Ascending aorta (tissue), 2 donors: ENCODE measurements at regions not wholly inside any gene's neighbourhood (a gene's known extent, or its start where the extent isn't known, plus 50 kb on each side); places are given as distances from the start of the nearest gene placed in this dataset.

Experiments
- DNase-seq, 2 donors: peaks; one replicate each; pipeline ENCODE4 v3.0.0-alpha.2; 2019; ENCODE audit warnings: low spot score in 2 of 2
- H3K27ac ChIP-seq, 2 donors: fragments of 200-600 bp; sonication (generic); one replicate each; pipeline ENCODE4 v1.5.1; 2016 to 2017; ENCODE audit warnings: mild to moderate bottlenecking in 1 of 2
- H3K27me3 ChIP-seq: fragments of 200-600 bp; sonication (generic); one replicate; pipeline ENCODE4 v1.5.1; 2017
- H3K36me3 ChIP-seq, 2 donors: fragments of 200-600 bp; sonication (generic); one replicate each; pipeline ENCODE4 v1.5.1; 2016
- H3K4me1 ChIP-seq, 2 donors: fragments of 200-600 bp; sonication (generic); one replicate each; pipeline ENCODE4 v1.5.1; 2016 to 2017; ENCODE audit warnings: mild to moderate bottlenecking in 1 of 2
- H3K4me3 ChIP-seq, 2 donors: fragments of 200-600 bp; sonication (generic); one replicate each; pipeline ENCODE4 v1.5.1; 2016 to 2017; ENCODE audit warnings: mild to moderate bottlenecking in 1 of 2
- H3K9me3 ChIP-seq, 2 donors: fragments of 200-600 bp; sonication (generic); one replicate each; pipeline ENCODE4 v1.5.1; 2016
- CTCF ChIP-seq, 3 experiments: fragments of 200-600 bp in 2 of 3; fragments of 450-650 bp in 1 of 3; sonication (generic) in 2 of 3; IDR thresholded peaks; one replicate each; pipeline ENCODE4 v1.5.1; 2016 to 2019; ENCODE audit warnings: antibody characterized with exemption in 3 of 3, mild to moderate bottlenecking in 1 of 3, moderate library complexity in 1 of 3
- intact Hi-C: fragments of 100-400 bp; cut with DNase I; formaldehyde crosslinking; loops from one replicate; pipeline ENCODE4 v1.15.1; 2023

- Histone ChIP-seq H3K27ac (no peak overlapping the region), H3K9me3 (no peaks in the 10 kb centered on the region), H3K4me1 (no peaks in the 10 kb centered on the region), H3K27me3 (no peaks in the 10 kb centered on the region), H3K4me3 (no peak overlapping the region), H3K36me3 (no peaks in the 10 kb centered on the region)
- TF ChIP-seq CTCF (IDR thresholded peaks at IDR 0.05) = no peak
- no peak for DNase-seq
- intact Hi-C loops = no loop called here
Observed at GRCh38 chr4:23942471-23942870, 52.6 kb upstream of the PPARGC1A start.
